DOHH2 (cell line): ENCODE measurements at regions not wholly inside any gene's neighbourhood (a gene's known extent, or its start where the extent isn't known, plus 50 kb on each side); places are given as distances from the start of the nearest gene placed in this dataset.

ENCODE experiments used
- EZH2phosphoT487 ChIP-seq: fragments of 200-600 bp; sonication (generic); IDR thresholded peaks from 2 replicates; pipeline ENCODE4 v1.6.1; 2017; ENCODE audit warnings: borderline replicate concordance, mild to moderate bottlenecking, antibody characterized with exemption, low read length, moderate library complexity, mixed read lengths
- TF ChIP-seq, protein P1 (sequence below): fragments of 200-600 bp; sonication (generic); IDR thresholded peaks from one replicate; pipeline ENCODE4 v1.5.1; 2014; ENCODE audit warnings: antibody characterized with exemption, mild to moderate bottlenecking, low read depth, low read length; ENCODE audit not compliant: poor library complexity, severe bottlenecking

DNA sequence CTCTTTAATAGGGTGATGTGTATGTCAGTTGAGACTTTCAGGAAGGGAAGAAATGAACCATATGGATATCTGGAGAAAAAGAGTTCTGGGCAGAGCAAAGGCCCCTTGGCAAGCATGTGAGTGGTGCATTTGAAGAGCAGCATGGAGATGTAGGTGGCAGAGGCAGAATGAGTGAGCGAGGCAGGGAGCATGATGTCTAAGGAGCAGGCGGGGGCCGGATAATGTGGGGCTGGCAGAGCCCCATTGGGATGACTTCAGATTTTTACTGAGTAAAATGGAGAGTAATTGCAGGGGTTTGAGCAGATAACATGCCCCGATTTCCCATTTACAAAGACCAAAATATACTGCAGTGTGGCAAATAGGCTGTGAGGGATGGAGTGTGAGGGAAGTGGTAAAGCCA, 52.9 kb upstream of the PLCL2 start:
- TF ChIP-seq, protein P1, sequence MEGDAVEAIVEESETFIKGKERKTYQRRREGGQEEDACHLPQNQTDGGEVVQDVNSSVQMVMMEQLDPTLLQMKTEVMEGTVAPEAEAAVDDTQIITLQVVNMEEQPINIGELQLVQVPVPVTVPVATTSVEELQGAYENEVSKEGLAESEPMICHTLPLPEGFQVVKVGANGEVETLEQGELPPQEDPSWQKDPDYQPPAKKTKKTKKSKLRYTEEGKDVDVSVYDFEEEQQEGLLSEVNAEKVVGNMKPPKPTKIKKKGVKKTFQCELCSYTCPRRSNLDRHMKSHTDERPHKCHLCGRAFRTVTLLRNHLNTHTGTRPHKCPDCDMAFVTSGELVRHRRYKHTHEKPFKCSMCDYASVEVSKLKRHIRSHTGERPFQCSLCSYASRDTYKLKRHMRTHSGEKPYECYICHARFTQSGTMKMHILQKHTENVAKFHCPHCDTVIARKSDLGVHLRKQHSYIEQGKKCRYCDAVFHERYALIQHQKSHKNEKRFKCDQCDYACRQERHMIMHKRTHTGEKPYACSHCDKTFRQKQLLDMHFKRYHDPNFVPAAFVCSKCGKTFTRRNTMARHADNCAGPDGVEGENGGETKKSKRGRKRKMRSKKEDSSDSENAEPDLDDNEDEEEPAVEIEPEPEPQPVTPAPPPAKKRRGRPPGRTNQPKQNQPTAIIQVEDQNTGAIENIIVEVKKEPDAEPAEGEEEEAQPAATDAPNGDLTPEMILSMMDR: no peak
- TF ChIP-seq EZH2phosphoT487: no peak
